ENCODE measurements at regions not wholly inside any gene's neighbourhood (a gene's known extent, or its start where the extent isn't known, plus 50 kb on each side); places are given as distances from the start of the nearest gene placed in this dataset.

GRCh38 chr1:219302697-219303096 is 129.0 kb downstream of the LYPLAL1 start:
- Histone ChIP-seq H3K27ac (ENCODE audit: control insufficient read depth, insufficient read depth, low read length) (no peak overlapping the region), H3K9ac (ENCODE audit: control insufficient read depth, extremely low read depth, insufficient read depth, low read length) (no peak overlapping the region), H3K9me3 (ENCODE audit: control insufficient read depth, low read depth, low read length) (no peaks in the 10 kb centered on the region), H2AFZ (ENCODE audit: control insufficient read depth, low read length) (no peak overlapping the region), H3K36me3 (ENCODE audit: control insufficient read depth in 2 of 2, extremely low read depth in 1 of 2, insufficient read depth in 2 of 2, low read length in 2 of 2) (no peaks in the 10 kb centered on the region), H3K79me2 (ENCODE audit: control insufficient read depth, insufficient read depth, low read length) (no peaks in the 10 kb centered on the region), H3K4me2 (ENCODE audit: control insufficient read depth, extremely low read depth, insufficient read depth, low read depth, low read length) (no peak overlapping the region), H3K27me3 (ENCODE audit: control insufficient read depth, extremely low read depth, insufficient read depth, low read length) (peaks cover 28% of the 10 kb centered on the region), H4K20me1 (ENCODE audit: control insufficient read depth, extremely low read depth, insufficient read depth, low read length) (no peaks in the 10 kb centered on the region), H3K9me1 (ENCODE audit: control insufficient read depth, extremely low read depth, insufficient read depth, low read length) (no peaks in the 10 kb centered on the region), H3K4me3 (ENCODE audit: control insufficient read depth in 2 of 3, extremely low read depth in 1 of 3, insufficient read depth in 2 of 3, low read depth in 1 of 3, low read length in 3 of 3) (no peak overlapping the region), H3K4me1 (ENCODE audit: control insufficient read depth, extremely low read depth, insufficient read depth, low read length) (peaks cover 5% of the 10 kb centered on the region)
- dilution Hi-C loops (cut with MboI; ENCODE audit: extremely low pct_ligation_motif_present, low sequenced_read_pairs), result no loop called here
- DNase-seq (ENCODE audit: low read depth, low spot score) (no peak), FAIRE-seq (no peak)
- TF ChIP-seq EZH2 (IDR thresholded peaks at IDR 0.05; ENCODE audit: low read length), result no peak
- TF ChIP-seq, protein P1, sequence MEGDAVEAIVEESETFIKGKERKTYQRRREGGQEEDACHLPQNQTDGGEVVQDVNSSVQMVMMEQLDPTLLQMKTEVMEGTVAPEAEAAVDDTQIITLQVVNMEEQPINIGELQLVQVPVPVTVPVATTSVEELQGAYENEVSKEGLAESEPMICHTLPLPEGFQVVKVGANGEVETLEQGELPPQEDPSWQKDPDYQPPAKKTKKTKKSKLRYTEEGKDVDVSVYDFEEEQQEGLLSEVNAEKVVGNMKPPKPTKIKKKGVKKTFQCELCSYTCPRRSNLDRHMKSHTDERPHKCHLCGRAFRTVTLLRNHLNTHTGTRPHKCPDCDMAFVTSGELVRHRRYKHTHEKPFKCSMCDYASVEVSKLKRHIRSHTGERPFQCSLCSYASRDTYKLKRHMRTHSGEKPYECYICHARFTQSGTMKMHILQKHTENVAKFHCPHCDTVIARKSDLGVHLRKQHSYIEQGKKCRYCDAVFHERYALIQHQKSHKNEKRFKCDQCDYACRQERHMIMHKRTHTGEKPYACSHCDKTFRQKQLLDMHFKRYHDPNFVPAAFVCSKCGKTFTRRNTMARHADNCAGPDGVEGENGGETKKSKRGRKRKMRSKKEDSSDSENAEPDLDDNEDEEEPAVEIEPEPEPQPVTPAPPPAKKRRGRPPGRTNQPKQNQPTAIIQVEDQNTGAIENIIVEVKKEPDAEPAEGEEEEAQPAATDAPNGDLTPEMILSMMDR (optimal IDR thresholded peaks at IDR 0.05 in 1 of 3, IDR thresholded peaks at IDR 0.05 in 1 of 3, conservative IDR thresholded peaks at IDR 0.05 in 1 of 3; ENCODE audit: extremely low read depth in 1 of 3, insufficient read depth in 2 of 3, low read length in 3 of 3), result no peak

GRCh38 chr1:219299420-219299819 is 125.7 kb downstream of the LYPLAL1 start:
- H3K27ac ChIP-seq (ENCODE audit: control insufficient read depth, insufficient read depth, low read length), result no peak overlapping the region
- no peak for FAIRE-seq
- H4K20me1 ChIP-seq (ENCODE audit: control insufficient read depth, extremely low read depth, insufficient read depth, low read length), result no peaks in the 10 kb centered on the region
- H3K36me3 ChIP-seq (ENCODE audit: control insufficient read depth in 2 of 2, extremely low read depth in 1 of 2, insufficient read depth in 2 of 2, low read length in 2 of 2), result peaks cover 0 to 1% of the 10 kb centered on the region in 2 experiments
- no peak for DNase-seq (ENCODE audit: low read depth, low spot score)
- no peaks in the 10 kb centered on the region for H3K9me3 ChIP-seq (ENCODE audit: control insufficient read depth, low read depth, low read length)
- H3K27me3 ChIP-seq (ENCODE audit: control insufficient read depth, extremely low read depth, insufficient read depth, low read length), result peaks cover 20% of the 10 kb centered on the region
- H2AFZ ChIP-seq (ENCODE audit: control insufficient read depth, low read length), result no peak overlapping the region
- H3K9me1 ChIP-seq (ENCODE audit: control insufficient read depth, extremely low read depth, insufficient read depth, low read length), result no peaks in the 10 kb centered on the region
- no peaks in the 10 kb centered on the region for H3K79me2 ChIP-seq (ENCODE audit: control insufficient read depth, insufficient read depth, low read length)
- TF ChIP-seq, protein P1 (optimal IDR thresholded peaks at IDR 0.05 in 1 of 3, IDR thresholded peaks at IDR 0.05 in 1 of 3, conservative IDR thresholded peaks at IDR 0.05 in 1 of 3; ENCODE audit: extremely low read depth in 1 of 3, insufficient read depth in 2 of 3, low read length in 3 of 3), result no peak
- no peak for TF ChIP-seq EZH2 (IDR thresholded peaks at IDR 0.05; ENCODE audit: low read length)
- peaks cover under 1% of the 10 kb centered on the region for H3K4me1 ChIP-seq (ENCODE audit: control insufficient read depth, extremely low read depth, insufficient read depth, low read length)
- dilution Hi-C loops (cut with MboI; ENCODE audit: extremely low pct_ligation_motif_present, low sequenced_read_pairs), result no loop called here
- H3K4me3 ChIP-seq (ENCODE audit: control insufficient read depth in 2 of 3, extremely low read depth in 1 of 3, insufficient read depth in 2 of 3, low read depth in 1 of 3, low read length in 3 of 3), result no peak overlapping the region
- H3K9ac ChIP-seq (ENCODE audit: control insufficient read depth, extremely low read depth, insufficient read depth, low read length), result no peak overlapping the region
- H3K4me2 ChIP-seq (ENCODE audit: control insufficient read depth, extremely low read depth, insufficient read depth, low read depth, low read length), result no peak overlapping the region
